ENCODE measurements at regions not wholly inside any gene's neighbourhood (a gene's known extent, or its start where the extent isn't known, plus 50 kb on each side); places are given as distances from the start of the nearest gene placed in this dataset.
"Not testable (repeated sequence)": the region's sequence is repeated elsewhere in the genome, so short reads cannot be mapped to it uniquely, and the experiment has no call there.

DNA sequence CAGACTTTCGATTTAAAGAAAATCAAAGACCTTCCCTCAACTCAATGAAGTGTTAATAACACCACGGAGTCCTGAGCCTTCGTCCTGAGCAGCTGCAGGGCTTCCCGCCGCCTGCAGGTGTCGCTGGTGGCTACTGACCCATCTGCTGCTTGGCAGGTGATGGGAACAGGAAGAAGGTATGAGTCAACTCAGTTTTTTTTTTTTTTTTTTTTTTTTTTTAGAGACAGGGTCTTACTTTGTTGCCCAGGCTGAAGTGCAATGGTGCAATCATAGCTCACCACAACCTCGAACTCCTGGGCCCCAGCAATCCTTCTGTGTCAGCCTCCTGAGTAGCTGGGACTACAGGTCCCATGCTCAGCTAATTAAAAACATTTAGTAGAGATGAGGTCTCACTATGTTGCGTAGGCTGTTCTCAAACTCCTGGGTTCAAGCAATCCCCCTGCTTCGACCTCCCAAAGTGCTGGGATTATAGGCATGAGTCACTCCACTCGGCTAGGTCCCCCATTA is 185.7 kb upstream of the IL12B start:
- Mint-ChIP-seq H3K9me3 (no peaks in the 10 kb centered on the region), H3K27me3 (ENCODE audit: low read depth) (no peaks in the 10 kb centered on the region), H3K27ac (no peak overlapping the region), H3K4me3 (no peak overlapping the region), H3K36me3 (no peaks in the 10 kb centered on the region), H3K4me1 (peaks cover 40% of the 10 kb centered on the region)
- TF ChIP-seq, protein P1, sequence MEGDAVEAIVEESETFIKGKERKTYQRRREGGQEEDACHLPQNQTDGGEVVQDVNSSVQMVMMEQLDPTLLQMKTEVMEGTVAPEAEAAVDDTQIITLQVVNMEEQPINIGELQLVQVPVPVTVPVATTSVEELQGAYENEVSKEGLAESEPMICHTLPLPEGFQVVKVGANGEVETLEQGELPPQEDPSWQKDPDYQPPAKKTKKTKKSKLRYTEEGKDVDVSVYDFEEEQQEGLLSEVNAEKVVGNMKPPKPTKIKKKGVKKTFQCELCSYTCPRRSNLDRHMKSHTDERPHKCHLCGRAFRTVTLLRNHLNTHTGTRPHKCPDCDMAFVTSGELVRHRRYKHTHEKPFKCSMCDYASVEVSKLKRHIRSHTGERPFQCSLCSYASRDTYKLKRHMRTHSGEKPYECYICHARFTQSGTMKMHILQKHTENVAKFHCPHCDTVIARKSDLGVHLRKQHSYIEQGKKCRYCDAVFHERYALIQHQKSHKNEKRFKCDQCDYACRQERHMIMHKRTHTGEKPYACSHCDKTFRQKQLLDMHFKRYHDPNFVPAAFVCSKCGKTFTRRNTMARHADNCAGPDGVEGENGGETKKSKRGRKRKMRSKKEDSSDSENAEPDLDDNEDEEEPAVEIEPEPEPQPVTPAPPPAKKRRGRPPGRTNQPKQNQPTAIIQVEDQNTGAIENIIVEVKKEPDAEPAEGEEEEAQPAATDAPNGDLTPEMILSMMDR (IDR thresholded peaks at IDR 0.05; ENCODE audit: unreplicated experiment) = peak; percentile 56
- DNase-seq (ENCODE audit: low spot score in 2 of 2, unreplicated experiment in 2 of 2) = peak in 1 of 2 experiments; percentile 72

DNA sequence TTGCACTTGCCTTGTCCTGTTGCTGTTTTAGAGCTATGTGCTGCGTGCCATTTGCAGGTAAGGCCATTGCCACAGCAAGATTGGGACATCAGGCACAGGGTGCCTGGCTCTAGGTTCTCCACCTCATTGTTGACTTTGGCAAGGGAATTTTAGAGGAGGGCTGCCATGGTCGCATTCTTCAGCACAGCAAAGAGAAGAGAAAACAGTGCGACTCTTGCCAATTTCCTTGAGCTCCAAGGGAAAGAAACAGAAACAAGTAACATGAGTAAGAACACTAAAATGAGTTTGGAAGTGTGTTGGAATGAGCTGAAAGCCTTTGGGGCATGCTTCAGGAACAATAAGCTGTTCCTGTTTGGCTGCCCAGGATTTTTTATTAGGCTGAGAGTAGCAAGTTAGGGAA is 188.1 kb upstream of the IL12B start:
- Mint-ChIP-seq H3K4me1 (peaks cover 31% of the 10 kb centered on the region), H3K27ac (peak overlapping the region; percentile 0), H3K27me3 (ENCODE audit: low read depth) (no peaks in the 10 kb centered on the region), H3K4me3 (no peak overlapping the region), H3K9me3 (no peaks in the 10 kb centered on the region), H3K36me3 (no peaks in the 10 kb centered on the region)
- DNase-seq (ENCODE audit: low spot score in 2 of 2, unreplicated experiment in 2 of 2) = no peak
- TF ChIP-seq, protein P1 (IDR thresholded peaks at IDR 0.05; ENCODE audit: unreplicated experiment) = no peak

DNA sequence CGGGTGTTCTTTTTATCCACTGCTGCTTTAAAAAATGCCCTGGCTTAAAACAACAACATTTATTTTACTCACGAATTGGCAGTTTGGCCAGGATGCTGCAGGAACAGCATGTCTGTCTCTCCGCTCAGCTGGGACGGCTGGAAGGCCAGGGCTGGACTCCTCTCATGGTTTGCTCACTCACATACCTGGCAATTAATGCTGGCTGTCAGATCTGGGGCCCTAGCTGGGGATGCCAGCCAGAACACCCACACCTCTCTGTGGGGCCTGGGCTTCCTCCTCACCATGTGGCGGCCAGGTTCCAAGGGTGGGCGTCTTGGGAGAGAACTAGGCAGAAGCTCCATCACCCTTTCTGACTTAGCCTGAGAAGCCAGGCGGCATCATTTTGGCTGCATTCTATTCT is 189.1 kb upstream of the IL12B start:
- Mint-ChIP-seq H3K4me3 (no peak overlapping the region), H3K27me3 (ENCODE audit: low read depth) (no peaks in the 10 kb centered on the region), H3K4me1 (peaks cover 24% of the 10 kb centered on the region), H3K9me3 (no peaks in the 10 kb centered on the region), H3K36me3 (no peaks in the 10 kb centered on the region), H3K27ac (no peak overlapping the region)
- no peak for DNase-seq (ENCODE audit: low spot score in 2 of 2, unreplicated experiment in 2 of 2)
- TF ChIP-seq, protein P1 (IDR thresholded peaks at IDR 0.05; ENCODE audit: unreplicated experiment) = no peak

DNA sequence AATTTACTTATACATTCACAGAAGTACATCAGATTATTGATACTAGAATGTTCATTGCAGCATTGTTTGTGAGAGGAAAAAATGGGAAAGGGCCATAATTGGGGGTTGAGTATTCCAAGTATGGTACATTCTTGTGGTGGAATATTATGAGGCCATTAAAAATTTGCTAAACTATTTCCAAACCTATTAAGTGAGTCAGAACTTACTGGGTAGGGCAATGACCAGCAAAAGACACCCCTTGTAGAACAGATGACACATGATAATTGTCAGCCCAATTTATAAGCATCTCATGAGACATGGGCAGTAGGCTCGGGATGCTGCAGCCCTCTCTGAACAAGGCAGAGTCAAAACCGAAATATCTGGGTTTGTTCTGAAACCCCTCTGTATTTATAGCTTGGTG is 192.6 kb upstream of the IL12B start:
- TF ChIP-seq, protein P1 (IDR thresholded peaks at IDR 0.05; ENCODE audit: unreplicated experiment) = no peak
- no peaks in the 10 kb centered on the region for H3K9me3 Mint-ChIP-seq
- no peaks in the 10 kb centered on the region for H3K36me3 Mint-ChIP-seq
- H3K27ac Mint-ChIP-seq = no peak overlapping the region
- no peak overlapping the region for H3K4me3 Mint-ChIP-seq
- peaks cover 11% of the 10 kb centered on the region for H3K4me1 Mint-ChIP-seq
- DNase-seq (ENCODE audit: low spot score in 2 of 2, unreplicated experiment in 2 of 2) = no peak
- no peaks in the 10 kb centered on the region for H3K27me3 Mint-ChIP-seq (ENCODE audit: low read depth)

GRCh38 chr5:159524279-159524678 is 194.0 kb upstream of the IL12B start:
- not testable (repeated sequence) for H3K9me3 Mint-ChIP-seq; H3K27me3 Mint-ChIP-seq (ENCODE audit: low read depth); H3K36me3 Mint-ChIP-seq

GRCh38 chr5:159525117-159525516 is 194.8 kb upstream of the IL12B start:
- no peak for DNase-seq (ENCODE audit: low spot score in 2 of 2, unreplicated experiment in 2 of 2)
- peaks cover 3% of the 10 kb centered on the region for H3K4me1 Mint-ChIP-seq
- H3K27me3 Mint-ChIP-seq (ENCODE audit: low read depth) = no peaks in the 10 kb centered on the region
- H3K27ac Mint-ChIP-seq = no peak overlapping the region
- TF ChIP-seq, protein P1 (IDR thresholded peaks at IDR 0.05; ENCODE audit: unreplicated experiment) = no peak
- H3K4me3 Mint-ChIP-seq = no peak overlapping the region
- H3K9me3 Mint-ChIP-seq = peaks cover 7% of the 10 kb centered on the region
- no peaks in the 10 kb centered on the region for H3K36me3 Mint-ChIP-seq

More at GRCh38 chr5:159524279-159524678, 194.0 kb upstream of the IL12B start:
- DNase-seq (ENCODE audit: low spot score in 2 of 2, unreplicated experiment in 2 of 2); H3K4me1 Mint-ChIP-seq; H3K4me3 Mint-ChIP-seq; H3K27ac Mint-ChIP-seq: not testable (repeated sequence)

Data from mesothelial cell of epicardium (in vitro differentiated cells).